HCT116 (cell line): ENCODE measurements at regions not wholly inside any gene's neighbourhood (a gene's known extent, or its start where the extent isn't known, plus 50 kb on each side); places are given as distances from the start of the nearest gene placed in this dataset.

Experiments used
- ATAC-seq: fragments of 200-7000 bp; cut with Tn5 transposase; 2 replicates; pipeline ENCODE4 v1.9.1; 2020; ENCODE audit warnings: mild to moderate bottlenecking, moderate library complexity
- BruUV-seq: library from RNA; stranded (reverse); fragments of 400-500 nt; replicated peaks from 2 replicates; lab custom pipeline; 2021; lab: Mats Ljungman, UMichigan
- CTCF ChIA-PET: fragments of 300-600 bp; sonication (Branson Sonifier 250); formaldehyde crosslinking; loops from one replicate; lab custom pipeline; 2021; ENCODE audit warnings: antibody characterized with exemption; lab: Charles Lee
- POLR2A ChIA-PET: fragments of 300-600, 350-600 bp; sonication (Branson Sonifier 250); formaldehyde crosslinking; loops from one replicate; lab custom pipeline; 2021; ENCODE audit warnings: antibody characterized with exemption; lab: Charles Lee
- RAD21 ChIA-PET, 2 experiments: fragments of 300-600 bp; sonication (Branson Sonifier 250); formaldehyde crosslinking; loops; one replicate each; lab custom pipeline; 2023; ENCODE audit warnings: low total read pairs in 2 of 2; ENCODE audit not compliant: uncharacterized antibody in 2 of 2, unreplicated experiment in 2 of 2, low non-redundant PET in 1 of 2; lab: Charles Lee
- DNase-seq: peaks from one replicate; pipeline ENCODE4 v3.0.0-alpha.2; 2010; ENCODE audit warnings: low read depth, low spot score
- H2AFZ ChIP-seq: fragments of 200-600 bp; shearing (Covaris generic), sonication (generic); 2 replicates; pipeline ENCODE4 v1.6.1; 2017; ENCODE audit warnings: low read depth, mixed run types, mixed read lengths, antibody characterized with exemption, low read length; ENCODE audit not compliant: poor library complexity, severe bottlenecking
- H3K27ac ChIP-seq: 2 replicates; pipeline ENCODE4 v1.5.1; 2012; ENCODE audit warnings: low read depth, low read length
- H3K27me3 ChIP-seq: fragments of 200-600 bp; sonication (generic); 2 replicates; pipeline ENCODE4 v1.6.1; 2016; ENCODE audit warnings: mixed run types, low read length, mixed read lengths; ENCODE audit not compliant: insufficient read depth
- H3K36me3 ChIP-seq, 2 experiments: fragments of 200-500 bp in 1 of 2; fragments of 200-600 bp in 1 of 2; sonication (Bioruptor generic) in 1 of 2; sonication (generic) in 1 of 2; 2 replicates each; pipeline versions ENCODE4 v1.5.1 to v1.6.1; 2014 to 2016; ENCODE audit warnings: low read length in 2 of 2, inconsistent platforms in 1 of 2, mixed read lengths in 1 of 2, mixed run types in 1 of 2; ENCODE audit not compliant: insufficient read depth in 2 of 2, control insufficient read depth in 1 of 2
- H3K4me1 ChIP-seq, 2 experiments: fragments of 200-600 bp in 1 of 2; sonication (generic) in 1 of 2; 2 replicates each; pipeline versions ENCODE4 v1.5.1 to v1.6.1; 2012 to 2017; ENCODE audit warnings: low read length in 2 of 2, inconsistent platforms in 1 of 2, mild to moderate bottlenecking in 1 of 2, mixed read lengths in 1 of 2, mixed run types in 1 of 2, moderate library complexity in 1 of 2; ENCODE audit not compliant: insufficient read depth in 2 of 2, control insufficient read depth in 1 of 2
- H3K4me2 ChIP-seq: fragments of 200-600 bp; sonication (generic); 2 replicates; pipeline ENCODE4 v1.6.1; 2017; ENCODE audit warnings: mixed run types, low read length, mixed read lengths
- H3K4me3 ChIP-seq, 2 experiments: fragments of 200-600 bp in 1 of 2; sonication (generic) in 1 of 2; replicated peaks in 1 of 2; 2 replicates each; pipeline ENCODE4 v1.5.1; 2011 to 2016; ENCODE audit warnings: low read length in 2 of 2, control low read depth in 1 of 2, low read depth in 1 of 2, mild to moderate bottlenecking in 1 of 2, mixed read lengths in 1 of 2, mixed run types in 1 of 2
- H3K79me2 ChIP-seq: fragments of 200-600 bp; sonication (generic); 2 replicates; pipeline ENCODE4 v1.6.1; 2017; ENCODE audit warnings: mild to moderate bottlenecking, mixed run types, low read length, moderate library complexity, mixed read lengths; ENCODE audit not compliant: insufficient read depth
- H3K9ac ChIP-seq: fragments of 200-600 bp; sonication (generic); 2 replicates; pipeline ENCODE4 v1.6.1; 2016; ENCODE audit warnings: low read length, mixed read lengths
- H3K9me2 ChIP-seq: fragments of 200-600 bp; sonication (generic), shearing (Covaris generic); 2 replicates; pipeline ENCODE4 v1.6.1; 2017; ENCODE audit warnings: mixed run types, mild to moderate bottlenecking, moderate library complexity; ENCODE audit not compliant: insufficient read depth
- H3K9me3 ChIP-seq, 2 experiments: fragments of 200-500 bp in 1 of 2; fragments of 200-600 bp in 1 of 2; sonication (Bioruptor generic) in 1 of 2; sonication (generic) in 1 of 2; 2 replicates each; pipeline ENCODE4 v1.6.1; 2014 to 2017; ENCODE audit warnings: low read length in 2 of 2, mixed read lengths in 2 of 2, inconsistent platforms in 1 of 2, low read depth in 1 of 2, mild to moderate bottlenecking in 1 of 2, mixed run types in 1 of 2, moderate library complexity in 1 of 2; ENCODE audit not compliant: control insufficient read depth in 1 of 2, insufficient read depth in 1 of 2
- H4K20me1 ChIP-seq: fragments of 200-600 bp; sonication (generic), shearing (Covaris generic); 2 replicates; pipeline ENCODE4 v1.6.1; 2017; ENCODE audit warnings: mixed run types, mild to moderate bottlenecking, moderate library complexity; ENCODE audit not compliant: insufficient read depth
- CEBPB ChIP-seq: IDR thresholded peaks from 2 replicates; pipeline ENCODE4 v1.6.1; 2012; ENCODE audit warnings: low read depth
- ELF1 ChIP-seq: IDR thresholded peaks from 2 replicates; pipeline ENCODE4 v1.6.1; 2012; ENCODE audit warnings: low read depth, borderline replicate concordance
- EZH2phosphoT487 ChIP-seq: fragments of 200-600 bp; IDR thresholded peaks from 2 replicates; pipeline ENCODE4 v1.6.1; 2018; ENCODE audit warnings: antibody characterized with exemption, borderline replicate concordance
- FOSL1 ChIP-seq: IDR thresholded peaks from 2 replicates; pipeline ENCODE4 v1.6.1; 2012; ENCODE audit warnings: low read depth
- POLR2A ChIP-seq: IDR thresholded peaks from 2 replicates; pipeline ENCODE4 v1.7.0; 2011; ENCODE audit warnings: borderline replicate concordance; ENCODE audit not compliant: insufficient read depth, insufficient read length; ENCODE audit errors: extremely low read depth
- POLR2AphosphoS5 ChIP-seq: IDR thresholded peaks from 2 replicates; pipeline ENCODE4 v1.6.1; 2011; ENCODE audit warnings: mild to moderate bottlenecking, low read depth, low read length, moderate library complexity
- REST ChIP-seq: IDR thresholded peaks from 2 replicates; pipeline ENCODE4 v1.6.1; 2012; ENCODE audit warnings: low read depth
- ZBTB33 ChIP-seq: IDR thresholded peaks from 2 replicates; pipeline ENCODE4 v1.6.1; 2011; ENCODE audit warnings: mild to moderate bottlenecking, low read length, moderate library complexity; ENCODE audit not compliant: insufficient replicate concordance; ENCODE audit errors: extremely low read depth
- intact Hi-C: fragments of 100-400 bp; cut with micrococcal nuclease; formaldehyde crosslinking; loops from 2 replicates; pipeline ENCODE4 v1.10.0; 2022

GRCh38 chr1:87950369-87950768 lies 621.7 kb downstream of the LMO4 start:
- intact Hi-C loops: loop anchor here (10.0 kb wide), 2 partner anchors 156 to 276 kb away; no protein-coding TSS in a partner anchor
- Histone ChIP-seq H3K36me3 (no peaks in the 10 kb centered on the region), H3K27me3 (no peaks in the 10 kb centered on the region), H3K4me2 (no peak overlapping the region), H4K20me1 (no peaks in the 10 kb centered on the region), H2AFZ (no peak overlapping the region), H3K4me3 (no peak overlapping the region), H3K79me2 (no peaks in the 10 kb centered on the region), H3K9me3 (no peaks in the 10 kb centered on the region), H3K9me2 (no peaks in the 10 kb centered on the region), H3K27ac (no peak overlapping the region), H3K9ac (no peak overlapping the region), H3K4me1 (no peaks in the 10 kb centered on the region)
- no TSS peak for BruUV-seq
- ChIA-PET CTCF (no interaction called here), RAD21 (no interaction called here), POLR2A (no interaction called here)
- TF ChIP-seq REST (no peak), ELF1 (no peak), CEBPB (no peak), POLR2AphosphoS5 (no peak), ZBTB33 (no peak), POLR2A (no peak), EZH2phosphoT487 (no peak), FOSL1 (no peak)
- DNase-seq (no peak), ATAC-seq (no peak)
